ENCODE measurements at regions not wholly inside any gene's neighbourhood (a gene's known extent, or its start where the extent isn't known, plus 50 kb on each side); places are given as distances from the start of the nearest gene placed in this dataset.

GRCh38 chr14:104281768-104282301, 143.4 kb downstream of the KIF26A start:
- H3K4me1 ChIP-seq (ENCODE audit: control insufficient read depth in 2 of 2, insufficient read depth in 2 of 2, low read length in 2 of 2) = no peaks in the 10 kb centered on the region
- WGBS = 90% methylated on average over 11 of the region's 11 CpGs

GRCh38 chr14:104282332-104283196, 144.2 kb downstream of the KIF26A start:
- no peak overlapping the region for H3K27ac ChIP-seq (ENCODE audit: low read depth in 1 of 2, low read length in 1 of 2)
- no peaks in the 10 kb centered on the region for H3K4me1 ChIP-seq (ENCODE audit: control insufficient read depth in 2 of 2, insufficient read depth in 2 of 2, low read length in 2 of 2)
- 89% methylated on average over 26 of the region's 26 CpGs for WGBS
- no peak for DNase-seq (ENCODE audit: low read depth in 6 of 9, low spot score in 9 of 9)
- no peaks in the 10 kb centered on the region for H3K9me3 ChIP-seq (ENCODE audit: control insufficient read depth in 2 of 2, insufficient read depth in 1 of 2, low read length in 1 of 2)
- H3K27me3 ChIP-seq (ENCODE audit: control insufficient read depth in 2 of 2, insufficient read depth in 1 of 2, low read length in 1 of 2) = no peaks in the 10 kb centered on the region
- no peaks in the 10 kb centered on the region for H3K36me3 ChIP-seq (ENCODE audit: control insufficient read depth in 2 of 2, insufficient read depth in 2 of 2, low read length in 1 of 2)
- H3K4me3 ChIP-seq (ENCODE audit: low read length in 2 of 2) = no peak overlapping the region

More at GRCh38 chr14:104281768-104282301, 143.4 kb downstream of the KIF26A start:
- H3K4me3 ChIP-seq (ENCODE audit: low read length in 2 of 2) = no peak overlapping the region
- DNase-seq (ENCODE audit: low read depth in 6 of 9, low spot score in 9 of 9) = no peak
- H3K9me3 ChIP-seq (ENCODE audit: control insufficient read depth in 2 of 2, insufficient read depth in 1 of 2, low read length in 1 of 2) = no peaks in the 10 kb centered on the region
- H3K27ac ChIP-seq (ENCODE audit: low read depth in 1 of 2, low read length in 1 of 2) = no peak overlapping the region
- no peaks in the 10 kb centered on the region for H3K27me3 ChIP-seq (ENCODE audit: control insufficient read depth in 2 of 2, insufficient read depth in 1 of 2, low read length in 1 of 2)
- H3K36me3 ChIP-seq (ENCODE audit: control insufficient read depth in 2 of 2, insufficient read depth in 2 of 2, low read length in 1 of 2) = no peaks in the 10 kb centered on the region

GRCh38 chr14:104283197-104284106, 145.1 kb downstream of the KIF26A start:
- no peak overlapping the region for H3K4me3 ChIP-seq (ENCODE audit: low read length in 2 of 2)
- H3K27me3 ChIP-seq (ENCODE audit: control insufficient read depth in 2 of 2, insufficient read depth in 1 of 2, low read length in 1 of 2) = no peaks in the 10 kb centered on the region
- WGBS = 90% methylated on average over 25 of the region's 25 CpGs
- no peak for DNase-seq (ENCODE audit: low read depth in 6 of 9, low spot score in 9 of 9)
- H3K9me3 ChIP-seq (ENCODE audit: control insufficient read depth in 2 of 2, insufficient read depth in 1 of 2, low read length in 1 of 2) = peaks cover 0 to 4% of the 10 kb centered on the region in 2 donors
- H3K36me3 ChIP-seq (ENCODE audit: control insufficient read depth in 2 of 2, insufficient read depth in 2 of 2, low read length in 1 of 2) = no peaks in the 10 kb centered on the region
- H3K27ac ChIP-seq (ENCODE audit: low read depth in 1 of 2, low read length in 1 of 2) = no peak overlapping the region
- H3K4me1 ChIP-seq (ENCODE audit: control insufficient read depth in 2 of 2, insufficient read depth in 2 of 2, low read length in 2 of 2) = no peaks in the 10 kb centered on the region

GRCh38 chr14:104284107-104284592, 145.8 kb downstream of the KIF26A start:
- H3K4me1 ChIP-seq (ENCODE audit: control insufficient read depth in 2 of 2, insufficient read depth in 2 of 2, low read length in 2 of 2) = no peaks in the 10 kb centered on the region
- peaks cover 0 to 4% of the 10 kb centered on the region in 2 donors for H3K9me3 ChIP-seq (ENCODE audit: control insufficient read depth in 2 of 2, insufficient read depth in 1 of 2, low read length in 1 of 2)
- no peaks in the 10 kb centered on the region for H3K36me3 ChIP-seq (ENCODE audit: control insufficient read depth in 2 of 2, insufficient read depth in 2 of 2, low read length in 1 of 2)
- no peak overlapping the region for H3K27ac ChIP-seq (ENCODE audit: low read depth in 1 of 2, low read length in 1 of 2)
- DNase-seq (ENCODE audit: low read depth in 6 of 9, low spot score in 9 of 9) = no peak
- no peak overlapping the region for H3K4me3 ChIP-seq (ENCODE audit: low read length in 2 of 2)
- H3K27me3 ChIP-seq (ENCODE audit: control insufficient read depth in 2 of 2, insufficient read depth in 1 of 2, low read length in 1 of 2) = no peaks in the 10 kb centered on the region
- 81% methylated on average over 9 of the region's 9 CpGs for WGBS

- no peak for DNase-seq (ENCODE audit: low read depth in 6 of 9, low spot score in 9 of 9)
- H3K4me1 ChIP-seq (ENCODE audit: control insufficient read depth in 2 of 2, insufficient read depth in 2 of 2, low read length in 2 of 2) = no peaks in the 10 kb centered on the region
- H3K36me3 ChIP-seq (ENCODE audit: control insufficient read depth in 2 of 2, insufficient read depth in 2 of 2, low read length in 1 of 2) = no peaks in the 10 kb centered on the region
- no peaks in the 10 kb centered on the region for H3K27me3 ChIP-seq (ENCODE audit: control insufficient read depth in 2 of 2, insufficient read depth in 1 of 2, low read length in 1 of 2)
- no peak overlapping the region for H3K4me3 ChIP-seq (ENCODE audit: low read length in 2 of 2)
- 84% methylated on average over 29 of the region's 29 CpGs for WGBS
- H3K9me3 ChIP-seq (ENCODE audit: control insufficient read depth in 2 of 2, insufficient read depth in 1 of 2, low read length in 1 of 2) = peaks cover 0 to 4% of the 10 kb centered on the region in 2 donors
- no peak overlapping the region for H3K27ac ChIP-seq (ENCODE audit: low read depth in 1 of 2, low read length in 1 of 2)
These were observed 146.5 kb downstream of the KIF26A start for GRCh38 chr14:104284636-104285507.

- 65% methylated on average over 7 of the region's 7 CpGs for WGBS
- Histone ChIP-seq H3K4me3 (ENCODE audit: low read length in 2 of 2) (no peak overlapping the region), H3K27ac (ENCODE audit: low read depth in 1 of 2, low read length in 1 of 2) (no peak overlapping the region), H3K36me3 (ENCODE audit: control insufficient read depth in 2 of 2, insufficient read depth in 2 of 2, low read length in 1 of 2) (no peaks in the 10 kb centered on the region), H3K9me3 (ENCODE audit: control insufficient read depth in 2 of 2, insufficient read depth in 1 of 2, low read length in 1 of 2) (peaks cover 0 to 10% of the 10 kb centered on the region in 2 donors), H3K4me1 (ENCODE audit: control insufficient read depth in 2 of 2, insufficient read depth in 2 of 2, low read length in 2 of 2) (no peaks in the 10 kb centered on the region), H3K27me3 (ENCODE audit: control insufficient read depth in 2 of 2, insufficient read depth in 1 of 2, low read length in 1 of 2) (no peaks in the 10 kb centered on the region)
- DNase-seq (ENCODE audit: low read depth in 6 of 9, low spot score in 9 of 9) = no peak
These were observed 147.1 kb downstream of the KIF26A start for GRCh38 chr14:104285508-104285840.

- no peak for DNase-seq (ENCODE audit: low read depth in 6 of 9, low spot score in 9 of 9)
- no peak overlapping the region for H3K4me3 ChIP-seq (ENCODE audit: low read length in 2 of 2)
- H3K36me3 ChIP-seq (ENCODE audit: control insufficient read depth in 2 of 2, insufficient read depth in 2 of 2, low read length in 1 of 2) = no peaks in the 10 kb centered on the region
- H3K27me3 ChIP-seq (ENCODE audit: control insufficient read depth in 2 of 2, insufficient read depth in 1 of 2, low read length in 1 of 2) = no peaks in the 10 kb centered on the region
- no peaks in the 10 kb centered on the region for H3K4me1 ChIP-seq (ENCODE audit: control insufficient read depth in 2 of 2, insufficient read depth in 2 of 2, low read length in 2 of 2)
- WGBS = 87% methylated on average over 11 of the region's 11 CpGs
- peaks cover 0 to 13% of the 10 kb centered on the region in 2 donors for H3K9me3 ChIP-seq (ENCODE audit: control insufficient read depth in 2 of 2, insufficient read depth in 1 of 2, low read length in 1 of 2)
- no peak overlapping the region for H3K27ac ChIP-seq (ENCODE audit: low read depth in 1 of 2, low read length in 1 of 2)
These were observed 147.7 kb downstream of the KIF26A start for GRCh38 chr14:104286086-104286485.

- Histone ChIP-seq H3K4me3 (ENCODE audit: low read length in 2 of 2) (no peak overlapping the region), H3K4me1 (ENCODE audit: control insufficient read depth in 2 of 2, insufficient read depth in 2 of 2, low read length in 2 of 2) (no peaks in the 10 kb centered on the region), H3K9me3 (ENCODE audit: control insufficient read depth in 2 of 2, insufficient read depth in 1 of 2, low read length in 1 of 2) (peaks cover 0 to 13% of the 10 kb centered on the region in 2 donors), H3K27ac (ENCODE audit: low read depth in 1 of 2, low read length in 1 of 2) (no peak overlapping the region), H3K36me3 (ENCODE audit: control insufficient read depth in 2 of 2, insufficient read depth in 2 of 2, low read length in 1 of 2) (no peaks in the 10 kb centered on the region), H3K27me3 (ENCODE audit: control insufficient read depth in 2 of 2, insufficient read depth in 1 of 2, low read length in 1 of 2) (no peaks in the 10 kb centered on the region)
- 85% methylated on average over 7 of the region's 7 CpGs for WGBS
- no peak for DNase-seq (ENCODE audit: low read depth in 6 of 9, low spot score in 9 of 9)
These were observed 148.1 kb downstream of the KIF26A start for GRCh38 chr14:104286496-104286895.
